DOHH2 (cell line): ENCODE measurements at regions not wholly inside any gene's neighbourhood (a gene's known extent, or its start where the extent isn't known, plus 50 kb on each side); places are given as distances from the start of the nearest gene placed in this dataset.

ENCODE experiments used
- H3F3A ChIP-seq: fragments of 200-600 bp; sonication (generic), shearing (Covaris generic); 2 replicates; pipeline ENCODE4 v1.6.0; 2016; ENCODE audit warnings: antibody characterized with exemption, mild to moderate bottlenecking; ENCODE audit not compliant: control insufficient read depth, insufficient read depth
- H3K27ac ChIP-seq: fragments of 200-600 bp; sonication (generic); 2 replicates; pipeline ENCODE4 v1.5.1; 2014; ENCODE audit warnings: low read depth, mild to moderate bottlenecking, low read length, moderate library complexity
- H3K27me3 ChIP-seq: fragments of 200-600 bp; sonication (generic); 2 replicates; pipeline ENCODE4 v1.6.1; 2014; ENCODE audit warnings: mild to moderate bottlenecking, low read length, mixed read lengths; ENCODE audit not compliant: control insufficient read depth
- H3K36me3 ChIP-seq: fragments of 200-600 bp; sonication (generic); 2 replicates; pipeline ENCODE4 v1.6.1; 2014; ENCODE audit warnings: mild to moderate bottlenecking, low read length, moderate library complexity, mixed read lengths; ENCODE audit not compliant: control insufficient read depth
- H3K4me1 ChIP-seq: fragments of 200-600 bp; sonication (generic); 2 replicates; pipeline ENCODE4 v1.6.1; 2014; ENCODE audit warnings: mild to moderate bottlenecking, low read length, mixed read lengths; ENCODE audit not compliant: control insufficient read depth
- H3K4me2 ChIP-seq: fragments of 200-600 bp; sonication (generic); 2 replicates; pipeline ENCODE4 v1.6.0; 2014; ENCODE audit warnings: mild to moderate bottlenecking, low read length, moderate library complexity
- H3K4me3 ChIP-seq: fragments of 200-600 bp; sonication (generic); 2 replicates; pipeline ENCODE4 v1.5.1; 2014; ENCODE audit warnings: mild to moderate bottlenecking, low read length, mixed read lengths
- H3K79me2 ChIP-seq: fragments of 200-600 bp; sonication (generic); 2 replicates; pipeline ENCODE4 v1.6.1; 2014; ENCODE audit warnings: mild to moderate bottlenecking, low read length, mixed read lengths; ENCODE audit not compliant: control insufficient read depth
- H3K9me2 ChIP-seq: fragments of 200-600 bp; sonication (generic); replicated peaks from 2 replicates; pipeline ENCODE4 v1.6.1; 2014; ENCODE audit warnings: mild to moderate bottlenecking, low read length, mixed read lengths; ENCODE audit not compliant: control insufficient read depth
- H3K9me3 ChIP-seq: fragments of 200-600 bp; sonication (generic); 2 replicates; pipeline ENCODE4 v1.6.1; 2014; ENCODE audit warnings: antibody characterized with exemption, low read length, mixed read lengths; ENCODE audit not compliant: control insufficient read depth, insufficient read depth
- H4K20me1 ChIP-seq: fragments of 200-600 bp; sonication (generic); 2 replicates; pipeline ENCODE4 v1.6.0; 2014; ENCODE audit warnings: low read depth, mild to moderate bottlenecking, antibody characterized with exemption, low read length, moderate library complexity; ENCODE audit not compliant: control insufficient read depth, insufficient read depth
- EZH2phosphoT487 ChIP-seq: fragments of 200-600 bp; sonication (generic); IDR thresholded peaks from 2 replicates; pipeline ENCODE4 v1.6.1; 2017; ENCODE audit warnings: borderline replicate concordance, mild to moderate bottlenecking, antibody characterized with exemption, low read length, moderate library complexity, mixed read lengths
- TF ChIP-seq, protein P1 (sequence below): fragments of 200-600 bp; sonication (generic); IDR thresholded peaks from one replicate; pipeline ENCODE4 v1.5.1; 2014; ENCODE audit warnings: antibody characterized with exemption, mild to moderate bottlenecking, low read depth, low read length; ENCODE audit not compliant: poor library complexity, severe bottlenecking

DNA sequence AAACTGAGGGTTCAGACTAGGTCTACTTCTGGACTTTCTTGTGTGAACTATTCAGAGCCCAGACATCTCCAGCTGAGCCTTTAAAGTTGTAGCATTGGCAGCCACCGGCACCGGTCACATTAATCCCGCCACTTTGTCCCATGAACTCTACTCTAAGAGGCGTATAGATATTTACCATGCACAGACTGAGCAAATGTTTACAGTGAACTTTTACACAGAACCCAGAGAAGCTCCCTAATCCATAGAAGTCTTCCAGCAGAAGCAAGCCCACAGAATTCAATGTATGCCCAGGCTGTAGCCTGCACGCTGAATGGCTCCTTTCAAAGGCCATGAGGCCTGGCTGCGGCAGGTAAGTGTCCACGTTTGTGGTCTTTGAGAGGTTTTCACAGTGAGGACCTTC is 466.9 kb downstream of the ENC1 start:
- Histone ChIP-seq H3K79me2 (no peaks in the 10 kb centered on the region), H3K4me1 (no peaks in the 10 kb centered on the region), H3K4me3 (no peak overlapping the region), H3K27ac (no peak overlapping the region), H3K36me3 (no peaks in the 10 kb centered on the region), H3K9me3 (no peaks in the 10 kb centered on the region), H3K4me2 (no peak overlapping the region), H4K20me1 (no peaks in the 10 kb centered on the region), H3F3A (no peaks in the 10 kb centered on the region), H3K9me2 (no peaks in the 10 kb centered on the region), H3K27me3 (no peaks in the 10 kb centered on the region)
- TF ChIP-seq, protein P1, sequence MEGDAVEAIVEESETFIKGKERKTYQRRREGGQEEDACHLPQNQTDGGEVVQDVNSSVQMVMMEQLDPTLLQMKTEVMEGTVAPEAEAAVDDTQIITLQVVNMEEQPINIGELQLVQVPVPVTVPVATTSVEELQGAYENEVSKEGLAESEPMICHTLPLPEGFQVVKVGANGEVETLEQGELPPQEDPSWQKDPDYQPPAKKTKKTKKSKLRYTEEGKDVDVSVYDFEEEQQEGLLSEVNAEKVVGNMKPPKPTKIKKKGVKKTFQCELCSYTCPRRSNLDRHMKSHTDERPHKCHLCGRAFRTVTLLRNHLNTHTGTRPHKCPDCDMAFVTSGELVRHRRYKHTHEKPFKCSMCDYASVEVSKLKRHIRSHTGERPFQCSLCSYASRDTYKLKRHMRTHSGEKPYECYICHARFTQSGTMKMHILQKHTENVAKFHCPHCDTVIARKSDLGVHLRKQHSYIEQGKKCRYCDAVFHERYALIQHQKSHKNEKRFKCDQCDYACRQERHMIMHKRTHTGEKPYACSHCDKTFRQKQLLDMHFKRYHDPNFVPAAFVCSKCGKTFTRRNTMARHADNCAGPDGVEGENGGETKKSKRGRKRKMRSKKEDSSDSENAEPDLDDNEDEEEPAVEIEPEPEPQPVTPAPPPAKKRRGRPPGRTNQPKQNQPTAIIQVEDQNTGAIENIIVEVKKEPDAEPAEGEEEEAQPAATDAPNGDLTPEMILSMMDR: no peak
- TF ChIP-seq EZH2phosphoT487: no peak

DNA sequence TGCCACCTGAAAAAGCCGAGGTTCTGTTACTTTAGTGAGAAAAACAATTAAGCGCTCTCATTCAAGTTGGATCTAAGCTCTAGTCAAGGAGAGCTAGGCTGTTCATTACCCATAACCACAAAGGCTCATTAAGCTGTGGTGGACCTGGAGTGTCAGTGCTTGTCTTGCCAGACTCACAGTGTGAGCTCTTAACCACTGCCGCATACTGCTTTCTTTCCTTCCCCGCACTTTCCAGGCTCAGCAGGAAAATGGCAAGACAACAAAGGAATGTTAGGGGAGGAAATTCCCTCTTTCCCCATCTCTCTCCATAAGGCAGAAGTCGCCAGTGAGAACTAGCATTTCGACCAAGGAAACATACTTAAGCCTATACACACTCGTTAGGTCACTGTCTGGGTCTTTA is 467.3 kb downstream of the ENC1 start:
- no peaks in the 10 kb centered on the region for H4K20me1 ChIP-seq
- H3K4me3 ChIP-seq: no peak overlapping the region
- TF ChIP-seq, protein P1: no peak
- no peak for TF ChIP-seq EZH2phosphoT487
- no peaks in the 10 kb centered on the region for H3K9me3 ChIP-seq
- no peaks in the 10 kb centered on the region for H3F3A ChIP-seq
- H3K79me2 ChIP-seq: no peaks in the 10 kb centered on the region
- no peak overlapping the region for H3K4me2 ChIP-seq
- H3K27ac ChIP-seq: no peak overlapping the region
- no peaks in the 10 kb centered on the region for H3K4me1 ChIP-seq
- no peaks in the 10 kb centered on the region for H3K27me3 ChIP-seq
- H3K36me3 ChIP-seq: no peaks in the 10 kb centered on the region
- H3K9me2 ChIP-seq: no peaks in the 10 kb centered on the region

DNA sequence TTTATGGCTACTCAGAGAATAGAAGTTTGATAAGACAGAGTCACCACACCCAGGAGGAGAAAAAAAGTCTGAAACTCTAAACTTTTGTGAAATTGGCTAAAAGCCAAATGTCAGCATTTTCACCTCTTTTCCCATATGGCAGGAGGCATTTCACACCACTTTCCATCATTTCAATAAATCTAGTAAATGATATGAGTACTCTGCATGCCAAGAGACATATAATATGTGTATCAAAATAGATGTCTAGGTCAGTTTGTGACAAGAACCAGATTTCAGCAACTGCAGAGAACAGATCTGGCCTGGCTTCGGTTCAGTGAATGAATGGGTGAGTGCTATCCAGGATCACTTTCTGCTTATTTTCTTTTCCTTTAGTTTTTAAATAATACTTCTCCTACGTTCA is 470.8 kb downstream of the ENC1 start:
- Histone ChIP-seq H3K4me3 (no peak overlapping the region), H3F3A (no peaks in the 10 kb centered on the region), H3K9me2 (no peaks in the 10 kb centered on the region), H3K27me3 (no peaks in the 10 kb centered on the region), H3K4me2 (no peak overlapping the region), H3K36me3 (no peaks in the 10 kb centered on the region), H3K9me3 (no peaks in the 10 kb centered on the region), H4K20me1 (no peaks in the 10 kb centered on the region), H3K79me2 (no peaks in the 10 kb centered on the region), H3K4me1 (no peaks in the 10 kb centered on the region), H3K27ac (no peak overlapping the region)
- TF ChIP-seq, protein P1: no peak
- TF ChIP-seq EZH2phosphoT487: no peak

DNA sequence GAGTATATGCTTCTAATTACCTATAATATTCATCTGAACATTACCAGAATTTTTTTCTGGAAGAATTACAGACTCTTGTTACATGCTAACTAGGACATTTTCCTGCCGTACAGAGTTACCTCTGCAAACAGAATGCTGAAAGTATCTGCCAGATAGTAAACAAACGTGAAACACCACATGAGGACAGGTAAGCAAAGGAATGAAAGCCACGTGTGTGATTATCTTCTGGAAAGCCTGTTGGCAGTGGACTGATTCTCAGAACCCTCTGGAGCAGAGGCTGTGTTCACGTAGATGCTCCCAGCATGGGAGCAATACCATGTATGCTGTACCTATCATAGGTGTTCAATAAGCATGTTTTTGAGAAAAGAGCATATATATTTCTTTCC is 472.6 kb downstream of the ENC1 start:
- Histone ChIP-seq H3K4me3 (no peak overlapping the region), H3K9me2 (no peaks in the 10 kb centered on the region), H3K4me2 (no peak overlapping the region), H3K27me3 (no peaks in the 10 kb centered on the region), H3K79me2 (no peaks in the 10 kb centered on the region), H4K20me1 (no peaks in the 10 kb centered on the region), H3K4me1 (no peaks in the 10 kb centered on the region), H3K27ac (no peak overlapping the region), H3K9me3 (no peaks in the 10 kb centered on the region), H3K36me3 (no peaks in the 10 kb centered on the region), H3F3A (no peaks in the 10 kb centered on the region)
- no peak for TF ChIP-seq EZH2phosphoT487
- TF ChIP-seq, protein P1: no peak
